Activated CD4-positive, alpha-beta T cell treated with anti-CD3 and anti-CD28 coated beads, Interleukin-2, amount 10 ng/mL, durations not matched to agents 7 days and 5 days (primary cell): ENCODE measurements at regions not wholly inside any gene's neighbourhood (a gene's known extent, or its start where the extent isn't known, plus 50 kb on each side); places are given as distances from the start of the nearest gene placed in this dataset.
"Not testable (repeated sequence)": the region's sequence is repeated elsewhere in the genome, so short reads cannot be mapped to it uniquely, and the experiment has no call there.

ENCODE experiments used
- CTCF ChIA-PET: fragments of 350-600 bp; sonication (Branson Sonifier 250); formaldehyde crosslinking; loops from one replicate; lab custom pipeline; 2021; ENCODE audit warnings: antibody characterized with exemption; lab: Charles Lee
- POLR2A ChIA-PET: fragments of 350-600 bp; sonication (Branson Sonifier 250); formaldehyde crosslinking; loops from one replicate; lab custom pipeline; 2021; ENCODE audit warnings: antibody characterized with exemption; lab: Charles Lee
- DNase-seq: peaks from one replicate; pipeline ENCODE4 v3.0.0-alpha.2; 2020
- H3K27ac Mint-ChIP-seq: one replicate; pipeline ENCODE4 v1.8.0; 2021; ENCODE audit warnings: mild to moderate bottlenecking, moderate library complexity, mixed read lengths
- H3K27me3 Mint-ChIP-seq: one replicate; pipeline ENCODE4 v1.8.0; 2021; ENCODE audit warnings: mixed read lengths
- H3K36me3 Mint-ChIP-seq: one replicate; pipeline ENCODE4 v1.8.0; 2021; ENCODE audit warnings: low read depth, mixed read lengths
- H3K4me1 Mint-ChIP-seq: one replicate; pipeline ENCODE4 v1.8.0; 2021; ENCODE audit warnings: mixed read lengths
- H3K4me3 Mint-ChIP-seq: one replicate; pipeline ENCODE4 v1.8.0; 2021; ENCODE audit warnings: mild to moderate bottlenecking, moderate library complexity, mixed read lengths
- H3K9me3 Mint-ChIP-seq: one replicate; pipeline ENCODE4 v1.8.0; 2021; ENCODE audit warnings: mixed read lengths

GRCh38 chr18:35861367-35862118 lies 110.9 kb upstream of the RMP24 start:
- DNase-seq, result no peak
- no peaks in the 10 kb centered on the region for H3K9me3 Mint-ChIP-seq
- CTCF ChIA-PET, result no interaction called here

GRCh38 chr18:35862119-35862640 lies 110.3 kb upstream of the RMP24 start:
- H3K36me3 Mint-ChIP-seq, result no peaks in the 10 kb centered on the region
- H3K4me3 Mint-ChIP-seq, result no peak overlapping the region
- no peaks in the 10 kb centered on the region for H3K27me3 Mint-ChIP-seq
- ChIA-PET CTCF (no interaction called here), POLR2A (no interaction called here)
- H3K4me1 Mint-ChIP-seq, result no peaks in the 10 kb centered on the region
- DNase-seq, result no peak
- H3K9me3 Mint-ChIP-seq, result no peaks in the 10 kb centered on the region
- H3K27ac Mint-ChIP-seq, result no peak overlapping the region

More at GRCh38 chr18:35861367-35862118, 110.9 kb upstream of the RMP24 start:
- no peak overlapping the region for H3K4me3 Mint-ChIP-seq
- no peaks in the 10 kb centered on the region for H3K27me3 Mint-ChIP-seq
- POLR2A ChIA-PET, result no interaction called here
- no peaks in the 10 kb centered on the region for H3K4me1 Mint-ChIP-seq
- H3K36me3 Mint-ChIP-seq, result no peaks in the 10 kb centered on the region
- H3K27ac Mint-ChIP-seq, result no peak overlapping the region

- no peak for DNase-seq
- H3K4me3 Mint-ChIP-seq, result no peak overlapping the region
- ChIA-PET CTCF (no interaction called here), POLR2A (no interaction called here)
- H3K27me3 Mint-ChIP-seq, result peaks cover 2% of the 10 kb centered on the region
- H3K36me3 Mint-ChIP-seq, result no peaks in the 10 kb centered on the region
- no peaks in the 10 kb centered on the region for H3K4me1 Mint-ChIP-seq
- no peaks in the 10 kb centered on the region for H3K9me3 Mint-ChIP-seq
- H3K27ac Mint-ChIP-seq, result no peak overlapping the region
Measured at GRCh38 chr18:35864916-35865315, 107.6 kb upstream of the RMP24 start.

GRCh38 chr18:35868915-35869314 lies 103.6 kb upstream of the RMP24 start:
- Mint-ChIP-seq H3K27ac (no peak overlapping the region), H3K4me3 (no peak overlapping the region), H3K9me3 (peaks cover 3% of the 10 kb centered on the region), H3K36me3 (no peaks in the 10 kb centered on the region), H3K4me1 (no peaks in the 10 kb centered on the region), H3K27me3 (peaks cover 6% of the 10 kb centered on the region)
- ChIA-PET POLR2A (no interaction called here), CTCF (no interaction called here)
- no peak for DNase-seq

- H3K4me1 Mint-ChIP-seq, result no peaks in the 10 kb centered on the region
- H3K27ac Mint-ChIP-seq, result no peak overlapping the region
- ChIA-PET POLR2A (no interaction called here), CTCF (no interaction called here)
- no peak overlapping the region for H3K4me3 Mint-ChIP-seq
- H3K27me3 Mint-ChIP-seq, result peaks cover 7% of the 10 kb centered on the region
- H3K36me3 Mint-ChIP-seq, result no peaks in the 10 kb centered on the region
- H3K9me3 Mint-ChIP-seq, result peaks cover 3% of the 10 kb centered on the region
- no peak for DNase-seq
Measured at GRCh38 chr18:35871337-35871736, 101.1 kb upstream of the RMP24 start.

GRCh38 chr18:35875566-35875965 lies 96.9 kb upstream of the RMP24 start:
- no peak overlapping the region for H3K4me3 Mint-ChIP-seq
- POLR2A ChIA-PET, result no interaction called here
- H3K36me3 Mint-ChIP-seq, result no peaks in the 10 kb centered on the region
- peaks cover 12% of the 10 kb centered on the region for H3K27me3 Mint-ChIP-seq
- CTCF ChIA-PET, result interaction anchor here (0.6 to 1.9 kb wide), 2 partner anchors 14 to 277 kb away, joined by 5 to 6 read pairs; no protein-coding TSS in a partner anchor
- no peak overlapping the region for H3K27ac Mint-ChIP-seq
- DNase-seq, result no peak
- H3K4me1 Mint-ChIP-seq, result no peaks in the 10 kb centered on the region
- H3K9me3 Mint-ChIP-seq, result peaks cover 3% of the 10 kb centered on the region

- no peaks in the 10 kb centered on the region for H3K4me1 Mint-ChIP-seq
- CTCF ChIA-PET, result interaction anchor here (1.9 kb wide), 1 partner anchor 13 kb away, joined by 6 read pairs; no protein-coding TSS in a partner anchor
- DNase-seq, result no peak
- no peak overlapping the region for H3K4me3 Mint-ChIP-seq
- H3K27ac Mint-ChIP-seq, result no peak overlapping the region
- POLR2A ChIA-PET, result no interaction called here
- H3K27me3 Mint-ChIP-seq, result peaks cover 10% of the 10 kb centered on the region
- peaks cover 3% of the 10 kb centered on the region for H3K9me3 Mint-ChIP-seq
- H3K36me3 Mint-ChIP-seq, result no peaks in the 10 kb centered on the region
Measured at GRCh38 chr18:35876243-35876642, 96.2 kb upstream of the RMP24 start.

GRCh38 chr18:35880788-35881455 lies 91.6 kb upstream of the RMP24 start:
- Mint-ChIP-seq H3K4me3 (no peak overlapping the region), H3K9me3 (no peaks in the 10 kb centered on the region), H3K36me3 (no peaks in the 10 kb centered on the region), H3K4me1 (no peaks in the 10 kb centered on the region), H3K27ac (no peak overlapping the region), H3K27me3 (peaks cover 8% of the 10 kb centered on the region)
- POLR2A ChIA-PET, result no interaction called here
- no peak for DNase-seq
- CTCF ChIA-PET, result interaction anchor here (0.7 kb wide), 1 partner anchor 127 kb away, joined by 5 read pairs; no protein-coding TSS in a partner anchor

GRCh38 chr18:35888329-35888728 lies 84.2 kb upstream of the RMP24 start:
- peaks cover 7% of the 10 kb centered on the region for H3K27me3 Mint-ChIP-seq
- DNase-seq, result no peak
- peaks cover 6% of the 10 kb centered on the region for H3K9me3 Mint-ChIP-seq
- H3K27ac Mint-ChIP-seq, result no peak overlapping the region
- CTCF ChIA-PET, result interaction anchor here (0.8 to 2.5 kb wide), 4 partner anchors 9 to 582 kb away, joined by 3 to 6 read pairs (median 3); no protein-coding TSS in a partner anchor
- POLR2A ChIA-PET, result no interaction called here
- H3K4me3 Mint-ChIP-seq, result no peak overlapping the region
- no peaks in the 10 kb centered on the region for H3K4me1 Mint-ChIP-seq
- H3K36me3 Mint-ChIP-seq, result no peaks in the 10 kb centered on the region

- Mint-ChIP-seq H3K9me3 (peaks cover 6% of the 10 kb centered on the region), H3K27ac (no peak overlapping the region), H3K27me3 (peaks cover 7% of the 10 kb centered on the region), H3K4me3 (no peak overlapping the region), H3K4me1 (no peaks in the 10 kb centered on the region), H3K36me3 (no peaks in the 10 kb centered on the region)
- DNase-seq, result no peak
- ChIA-PET POLR2A (no interaction called here), CTCF (interaction anchor here (2.5 kb wide), 1 partner anchor 13 kb away, joined by 6 read pairs; no protein-coding TSS in a partner anchor)
Measured at GRCh38 chr18:35889677-35890076, 82.8 kb upstream of the RMP24 start.

- Mint-ChIP-seq H3K4me3 (no peak overlapping the region), H3K27ac (no peak overlapping the region), H3K36me3 (no peaks in the 10 kb centered on the region), H3K4me1 (no peaks in the 10 kb centered on the region), H3K27me3 (peaks cover 7% of the 10 kb centered on the region), H3K9me3 (peaks cover 6% of the 10 kb centered on the region)
- DNase-seq, result no peak
- CTCF ChIA-PET, result interaction anchor here (2.5 kb wide), 1 partner anchor 14 kb away, joined by 6 read pairs; no protein-coding TSS in a partner anchor
- POLR2A ChIA-PET, result no interaction called here
Measured at GRCh38 chr18:35890323-35890722, 82.2 kb upstream of the RMP24 start.

GRCh38 chr18:35892118-35892517 lies 80.4 kb upstream of the RMP24 start:
- POLR2A ChIA-PET, result no interaction called here
- Mint-ChIP-seq H3K36me3 (no peaks in the 10 kb centered on the region), H3K9me3 (peaks cover 9% of the 10 kb centered on the region), H3K27ac (no peak overlapping the region), H3K27me3 (peaks cover 7% of the 10 kb centered on the region), H3K4me3 (no peak overlapping the region), H3K4me1 (no peaks in the 10 kb centered on the region)
- DNase-seq, result no peak
- CTCF ChIA-PET, result no interaction called here

- peaks cover 12% of the 10 kb centered on the region for H3K9me3 Mint-ChIP-seq
- POLR2A ChIA-PET, H3K27ac Mint-ChIP-seq, H3K4me1 Mint-ChIP-seq, H3K36me3 Mint-ChIP-seq, CTCF ChIA-PET, H3K27me3 Mint-ChIP-seq, DNase-seq, H3K4me3 Mint-ChIP-seq: not testable (repeated sequence)
Measured at GRCh38 chr18:35897481-35897880, 75.0 kb upstream of the RMP24 start.
